ENCODE measurements at regions not wholly inside any gene's neighbourhood (a gene's known extent, or its start where the extent isn't known, plus 50 kb on each side); places are given as distances from the start of the nearest gene placed in this dataset.

- Histone ChIP-seq H3K27me3 (replicated peaks; ENCODE audit: insufficient read depth) (no peaks in the 10 kb centered on the region), H3K4me3 (no peak overlapping the region), H3K36me3 (no peaks in the 10 kb centered on the region), H3K4me1 (replicated peaks) (no peaks in the 10 kb centered on the region), H3K27ac (no peak overlapping the region), H3K9me3 (no peaks in the 10 kb centered on the region)
- 86% methylated on average over 8 of the region's 8 CpGs for WGBS
- DNase-seq (ENCODE audit: low spot score): peak; percentile 0
- intact Hi-C loops (cut with DNase I): no loop called here
- TF ChIP-seq POLR2AphosphoS5 (IDR thresholded peaks at IDR 0.05): no peak
- TF ChIP-seq CTCF (IDR thresholded peaks at IDR 0.05): no peak
- TF ChIP-seq POLR2A (IDR thresholded peaks at IDR 0.05): no peak
Observed at GRCh38 chr5:4881366-4882002, 258.6 kb upstream of the ADAMTS16 start.

GRCh38 chr5:4882186-4882585, 257.9 kb upstream of the ADAMTS16 start:
- WGBS: 93% methylated on average over 4 of the region's 4 CpGs
- no peak for DNase-seq (ENCODE audit: low spot score)
- H3K9me3 ChIP-seq: no peaks in the 10 kb centered on the region
- H3K4me3 ChIP-seq: no peak overlapping the region
- no peaks in the 10 kb centered on the region for H3K36me3 ChIP-seq
- intact Hi-C loops (cut with DNase I): no loop called here
- H3K27ac ChIP-seq: no peak overlapping the region
- no peaks in the 10 kb centered on the region for H3K4me1 ChIP-seq (replicated peaks)
- H3K27me3 ChIP-seq (replicated peaks; ENCODE audit: insufficient read depth): no peaks in the 10 kb centered on the region
- no peak for TF ChIP-seq POLR2AphosphoS5 (IDR thresholded peaks at IDR 0.05)
- no peak for TF ChIP-seq CTCF (IDR thresholded peaks at IDR 0.05)
- TF ChIP-seq POLR2A (IDR thresholded peaks at IDR 0.05): no peak

- TF ChIP-seq CTCF (IDR thresholded peaks at IDR 0.05) (no peak), POLR2A (IDR thresholded peaks at IDR 0.05) (no peak), POLR2AphosphoS5 (IDR thresholded peaks at IDR 0.05) (no peak)
- H3K9me3 ChIP-seq: no peaks in the 10 kb centered on the region
- no peak overlapping the region for H3K27ac ChIP-seq
- H3K4me1 ChIP-seq (replicated peaks): no peaks in the 10 kb centered on the region
- 61% methylated on average over 6 of the region's 6 CpGs for WGBS
- DNase-seq (ENCODE audit: low spot score): no peak
- H3K4me3 ChIP-seq: no peak overlapping the region
- H3K36me3 ChIP-seq: no peaks in the 10 kb centered on the region
- H3K27me3 ChIP-seq (replicated peaks; ENCODE audit: insufficient read depth): no peaks in the 10 kb centered on the region
- intact Hi-C loops (cut with DNase I): no loop called here
Observed at GRCh38 chr5:4883360-4883759, 256.8 kb upstream of the ADAMTS16 start.

- H3K4me3 ChIP-seq: no peak overlapping the region
- no peaks in the 10 kb centered on the region for H3K27me3 ChIP-seq (replicated peaks; ENCODE audit: insufficient read depth)
- no peaks in the 10 kb centered on the region for H3K4me1 ChIP-seq (replicated peaks)
- TF ChIP-seq CTCF (IDR thresholded peaks at IDR 0.05) (no peak), POLR2AphosphoS5 (IDR thresholded peaks at IDR 0.05) (no peak), POLR2A (IDR thresholded peaks at IDR 0.05) (no peak)
- H3K36me3 ChIP-seq: no peaks in the 10 kb centered on the region
- no peaks in the 10 kb centered on the region for H3K9me3 ChIP-seq
- DNase-seq (ENCODE audit: low spot score): no peak
- intact Hi-C loops (cut with DNase I): no loop called here
- no peak overlapping the region for H3K27ac ChIP-seq
- WGBS: 59% methylated on average over 9 of the region's 9 CpGs
Observed at GRCh38 chr5:4893063-4893744, 246.9 kb upstream of the ADAMTS16 start.

GRCh38 chr5:4896328-4896727, 243.8 kb upstream of the ADAMTS16 start:
- Histone ChIP-seq H3K27me3 (replicated peaks; ENCODE audit: insufficient read depth) (no peaks in the 10 kb centered on the region), H3K9me3 (no peaks in the 10 kb centered on the region), H3K4me3 (no peak overlapping the region), H3K4me1 (replicated peaks) (no peaks in the 10 kb centered on the region), H3K27ac (no peak overlapping the region), H3K36me3 (no peaks in the 10 kb centered on the region)
- TF ChIP-seq CTCF (IDR thresholded peaks at IDR 0.05): no peak
- no peak for TF ChIP-seq POLR2A (IDR thresholded peaks at IDR 0.05)
- no peak for TF ChIP-seq POLR2AphosphoS5 (IDR thresholded peaks at IDR 0.05)
- DNase-seq (ENCODE audit: low spot score): no peak
- intact Hi-C loops (cut with DNase I): no loop called here
- 59% methylated on average over 5 of the region's 5 CpGs for WGBS

Data from prostate gland (tissue), 2 donors.